ENCODE measurements at regions not wholly inside any gene's neighbourhood (a gene's known extent, or its start where the extent isn't known, plus 50 kb on each side); places are given as distances from the start of the nearest gene placed in this dataset.
"Not testable (repeated sequence)": the region's sequence is repeated elsewhere in the genome, so short reads cannot be mapped to it uniquely, and the experiment has no call there.

DNA sequence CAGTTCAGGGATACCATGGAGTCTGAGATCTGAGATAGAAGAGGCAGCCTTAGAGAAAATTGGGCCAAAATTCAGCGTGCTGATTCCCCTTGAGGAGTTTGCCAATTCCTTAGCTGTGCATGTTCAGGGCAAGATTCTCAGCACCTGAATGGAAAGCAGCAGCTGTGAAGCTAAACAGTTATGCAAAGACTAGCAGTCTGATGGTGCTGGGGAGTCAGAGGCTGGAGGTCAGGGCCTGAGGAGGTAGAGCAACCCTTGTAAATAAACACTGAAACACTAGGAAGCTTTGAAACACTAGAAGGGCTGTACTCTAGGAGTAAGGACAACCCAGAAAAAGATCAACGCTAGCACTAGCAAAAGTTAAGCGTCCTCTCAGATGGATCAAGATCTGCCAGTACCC lies 117.1 kb downstream of the OR52B4 start:
- not testable (repeated sequence) for H3K23me2 ChIP-seq (ENCODE audit: insufficient read length, low read depth, low read length, poor library complexity, severe bottlenecking); H3K9me3 Mint-ChIP-seq; H2AK5ac ChIP-seq (ENCODE audit: insufficient read length, low read length); H3K18ac ChIP-seq (ENCODE audit: insufficient read length, low read depth, low read length); H3K4ac ChIP-seq (ENCODE audit: low read depth, low read length); H3K9ac ChIP-seq (ENCODE audit: extremely low read depth, insufficient read length, low read length); H3K79me2 ChIP-seq (ENCODE audit: insufficient read depth, low read length); H2BK15ac ChIP-seq (ENCODE audit: low read depth, low read length); H3K27me3 Mint-ChIP-seq (ENCODE audit: low read depth); H4K91ac ChIP-seq (ENCODE audit: insufficient read length, low read depth, low read length); H3K27me3 ChIP-seq (ENCODE audit: insufficient read depth, low read length); H3K4me3 Mint-ChIP-seq; H3K23ac ChIP-seq (ENCODE audit: insufficient read length, low read depth, low read length); H3K56ac ChIP-seq (ENCODE audit: insufficient read length, low read depth, low read length); H2BK120ac ChIP-seq (ENCODE audit: low read depth, low read length, poor library complexity, severe bottlenecking); H4K8ac ChIP-seq (replicated peaks; ENCODE audit: insufficient read length, low read depth, low read length); H4K20me1 ChIP-seq (ENCODE audit: control insufficient read depth, insufficient read depth, insufficient read length); H2BK20ac ChIP-seq (ENCODE audit: low read depth, low read length, poor library complexity, severe bottlenecking); DNase-seq; H3K36me3 Mint-ChIP-seq (ENCODE audit: insufficient read depth in 1 of 3, low read depth in 3 of 3); H3T11ph ChIP-seq (ENCODE audit: low read length); H3K9me3 ChIP-seq (ENCODE audit: control insufficient read depth, low read depth, low read length); H2BK12ac ChIP-seq (ENCODE audit: insufficient read length, low read depth, low read length); H3K4me1 Mint-ChIP-seq; H2AFZ ChIP-seq (ENCODE audit: low read length); H3K79me1 ChIP-seq (ENCODE audit: insufficient read depth, low read depth, low read length, poor library complexity, severe bottlenecking); H3K4me2 ChIP-seq (ENCODE audit: insufficient read depth, insufficient read length, low read length); H3K27ac ChIP-seq (ENCODE audit: insufficient read length, low read depth, low read length); H3K14ac ChIP-seq (ENCODE audit: insufficient read depth, low read length); H2BK5ac ChIP-seq (ENCODE audit: insufficient read length, low read length); H3K4me1 ChIP-seq (ENCODE audit: insufficient read depth, low read length); H4K5ac ChIP-seq (ENCODE audit: insufficient read length, low read depth, low read length)
- H3K27ac Mint-ChIP-seq: peak overlapping the region; percentile 61 to 74 (median 64); a peak in 2 of 7 replicates
- no CpG with 5 or more reads among the region's 3 CpGs for WGBS (ENCODE audit: extremely low coverage, insufficient read length, low lambda C conversion rate)

DNA sequence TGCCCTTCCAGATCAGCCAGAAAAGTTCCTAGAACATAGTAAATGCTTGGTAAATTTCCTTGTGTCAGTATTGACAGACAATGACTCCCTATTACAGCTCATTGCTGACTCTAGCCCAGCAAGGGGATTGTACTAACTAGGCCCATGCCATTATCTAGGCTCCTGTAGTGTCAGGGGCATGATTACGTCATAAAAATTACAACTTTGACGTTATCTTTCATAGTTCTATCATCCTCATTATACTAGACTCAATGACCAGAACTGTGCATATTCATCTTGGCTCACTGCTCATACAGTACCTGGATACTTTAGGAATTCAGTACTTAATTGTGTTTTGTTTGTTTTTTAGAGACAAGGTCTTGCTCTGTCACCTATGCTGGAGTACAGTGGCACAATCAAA lies 118.7 kb downstream of the OR52B4 start:
- not testable (repeated sequence) for H3K23ac ChIP-seq (ENCODE audit: insufficient read length, low read depth, low read length); H3K27ac ChIP-seq (ENCODE audit: insufficient read length, low read depth, low read length); H3K27ac Mint-ChIP-seq; H2AFZ ChIP-seq (ENCODE audit: low read length); H3K79me1 ChIP-seq (ENCODE audit: insufficient read depth, low read depth, low read length, poor library complexity, severe bottlenecking); H3K27me3 ChIP-seq (ENCODE audit: insufficient read depth, low read length); H2BK12ac ChIP-seq (ENCODE audit: insufficient read length, low read depth, low read length); H3K14ac ChIP-seq (ENCODE audit: insufficient read depth, low read length); DNase-seq; H3K56ac ChIP-seq (ENCODE audit: insufficient read length, low read depth, low read length); H2AK5ac ChIP-seq (ENCODE audit: insufficient read length, low read length); H3K18ac ChIP-seq (ENCODE audit: insufficient read length, low read depth, low read length); H4K8ac ChIP-seq (replicated peaks; ENCODE audit: insufficient read length, low read depth, low read length); H3K9me3 Mint-ChIP-seq; H4K91ac ChIP-seq (ENCODE audit: insufficient read length, low read depth, low read length); H3K27me3 Mint-ChIP-seq (ENCODE audit: low read depth); H4K5ac ChIP-seq (ENCODE audit: insufficient read length, low read depth, low read length); H2BK5ac ChIP-seq (ENCODE audit: insufficient read length, low read length); H2BK15ac ChIP-seq (ENCODE audit: low read depth, low read length); H3K79me2 ChIP-seq (ENCODE audit: insufficient read depth, low read length); H3K4me1 Mint-ChIP-seq; H3K9ac ChIP-seq (ENCODE audit: extremely low read depth, insufficient read length, low read length); H2BK120ac ChIP-seq (ENCODE audit: low read depth, low read length, poor library complexity, severe bottlenecking); H3K36me3 Mint-ChIP-seq (ENCODE audit: insufficient read depth in 1 of 3, low read depth in 3 of 3); H3K9me3 ChIP-seq (ENCODE audit: control insufficient read depth, low read depth, low read length); H4K20me1 ChIP-seq (ENCODE audit: control insufficient read depth, insufficient read depth, insufficient read length); H3K4me3 Mint-ChIP-seq; H3K4ac ChIP-seq (ENCODE audit: low read depth, low read length); H3T11ph ChIP-seq (ENCODE audit: low read length); H3K4me1 ChIP-seq (ENCODE audit: insufficient read depth, low read length); H2BK20ac ChIP-seq (ENCODE audit: low read depth, low read length, poor library complexity, severe bottlenecking); H3K23me2 ChIP-seq (ENCODE audit: insufficient read length, low read depth, low read length, poor library complexity, severe bottlenecking); H3K4me2 ChIP-seq (ENCODE audit: insufficient read depth, insufficient read length, low read length)
- no CpG with 5 or more reads among the region's 2 CpGs for WGBS (ENCODE audit: extremely low coverage, insufficient read length, low lambda C conversion rate)
